ENCODE measurements at regions not wholly inside any gene's neighbourhood (a gene's known extent, or its start where the extent isn't known, plus 50 kb on each side); places are given as distances from the start of the nearest gene placed in this dataset.
A peak's percentile ranks its signal among the peaks of the same experiment; 100 is the strongest.
"Not testable (repeated sequence)": the region's sequence is repeated elsewhere in the genome, so short reads cannot be mapped to it uniquely, and the experiment has no call there.

GRCh38 chr3:69688400-69688799 lies 50.9 kb upstream of the MITF start:
- no peak for DNase-seq (ENCODE audit: low spot score)

GRCh38 chr3:69687641-69688040 lies 51.6 kb upstream of the MITF start:
- no peak for DNase-seq (ENCODE audit: low spot score)
- FAIRE-seq, result no peak

More at GRCh38 chr3:69688400-69688799, 50.9 kb upstream of the MITF start:
- no peak for FAIRE-seq

- FAIRE-seq (peak; percentile 16), DNase-seq (ENCODE audit: low spot score) (no peak)
Observed at GRCh38 chr3:69686056-69686455, 53.2 kb upstream of the MITF start.

- FAIRE-seq (no peak), DNase-seq (ENCODE audit: low spot score) (no peak)
Observed at GRCh38 chr3:69684309-69684961, 54.8 kb upstream of the MITF start.

GRCh38 chr3:69683082-69683806 lies 56.0 kb upstream of the MITF start:
- DNase-seq (ENCODE audit: low spot score), result no peak
- no peak for FAIRE-seq

- FAIRE-seq; DNase-seq (ENCODE audit: low spot score): not testable (repeated sequence)
Observed at GRCh38 chr3:69677456-69677855, 61.8 kb upstream of the MITF start.

GRCh38 chr3:69675786-69676530 lies 63.3 kb upstream of the MITF start:
- DNase-seq (ENCODE audit: low spot score), result no peak

DNA sequence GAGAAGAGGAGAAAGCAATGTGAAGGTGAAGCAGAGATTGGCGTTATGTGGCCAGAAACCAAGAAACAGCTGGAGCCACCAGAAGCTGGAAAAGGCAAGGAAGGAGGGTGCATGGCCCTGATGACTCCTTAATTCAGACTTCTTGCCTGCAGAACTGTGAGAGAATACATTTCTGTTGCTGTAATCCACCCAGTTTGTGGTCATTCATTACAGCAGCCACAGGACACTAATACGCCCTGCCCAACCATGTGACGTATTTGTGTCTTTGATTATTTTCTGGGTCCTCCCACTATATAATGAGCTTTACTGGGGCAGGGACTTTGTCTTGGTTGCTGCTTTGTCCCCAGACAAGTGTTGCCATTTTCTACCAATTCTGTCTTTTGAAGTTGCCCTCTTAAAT lies 64.5 kb upstream of the MITF start:
- FAIRE-seq, result no peak
- no peak for DNase-seq (ENCODE audit: low spot score)

More at GRCh38 chr3:69675786-69676530, 63.3 kb upstream of the MITF start:
- FAIRE-seq, result no peak

GRCh38 chr3:69671082-69671952 lies 67.9 kb upstream of the MITF start:
- DNase-seq (ENCODE audit: low spot score) (peak; percentile 11), FAIRE-seq (peak; percentile 66)

DNA sequence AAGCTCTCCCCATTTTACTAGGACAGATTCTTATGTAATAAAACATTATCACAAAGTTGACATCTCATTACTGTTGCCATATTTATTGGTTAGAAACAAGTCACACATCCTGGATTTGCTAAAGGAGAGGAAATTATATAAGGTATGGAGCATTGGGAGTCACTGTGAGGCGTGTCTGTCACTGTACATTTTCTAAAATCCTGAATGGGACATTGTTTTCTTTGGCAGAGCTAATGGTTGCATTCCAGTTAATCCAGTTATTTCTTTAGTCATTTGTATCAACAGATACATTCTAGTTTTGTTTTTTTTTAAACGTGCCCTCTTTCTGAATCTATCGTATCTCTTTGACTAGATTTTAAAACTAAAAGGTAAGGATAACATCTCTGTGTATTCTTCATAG lies 70.2 kb upstream of the MITF start:
- FAIRE-seq (no peak), DNase-seq (ENCODE audit: low spot score) (no peak)

DNA sequence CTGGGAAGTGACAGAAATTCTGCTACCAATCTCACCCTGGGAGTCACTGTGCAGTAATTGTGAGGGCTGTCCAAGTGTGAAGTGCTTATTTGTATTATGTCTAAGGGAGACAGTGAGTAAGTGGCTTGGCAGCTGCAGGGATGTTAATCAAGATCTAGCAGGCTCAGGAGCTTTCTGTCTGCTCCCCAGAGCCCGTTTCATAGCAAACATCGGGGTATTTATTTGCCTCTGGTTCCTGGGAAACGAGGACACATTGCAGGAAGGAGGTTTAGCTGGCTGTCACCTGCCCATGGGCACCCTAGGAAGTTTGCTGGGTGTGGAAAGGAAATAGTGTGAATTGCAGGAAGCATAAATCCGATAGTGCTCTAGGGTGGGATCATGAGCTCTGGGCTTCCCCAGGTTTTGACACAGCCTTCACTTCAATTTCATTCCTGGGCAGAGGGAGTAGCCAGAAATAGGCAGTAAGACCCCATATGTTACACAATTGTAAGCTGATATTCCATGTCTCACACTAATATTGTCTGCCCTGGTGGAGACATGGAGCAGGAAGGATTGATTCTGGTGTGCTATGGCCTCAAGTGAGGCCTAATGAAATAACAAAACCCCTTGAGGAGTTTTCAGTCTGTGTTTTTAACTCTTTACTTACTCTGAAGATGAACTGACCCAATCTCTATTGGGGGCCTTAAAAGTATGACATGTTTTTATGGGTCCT lies 74.1 kb upstream of the MITF start:
- DNase-seq (ENCODE audit: low spot score), result no peak
- no peak for FAIRE-seq

- no peak for FAIRE-seq
Observed at GRCh38 chr3:69660631-69661030, 78.6 kb upstream of the MITF start.

GRCh38 chr3:69659180-69659910 lies 79.9 kb upstream of the MITF start:
- FAIRE-seq, result no peak
- no peak for DNase-seq (ENCODE audit: low spot score)

More at GRCh38 chr3:69660631-69661030, 78.6 kb upstream of the MITF start:
- no peak for DNase-seq (ENCODE audit: low spot score)

DNA sequence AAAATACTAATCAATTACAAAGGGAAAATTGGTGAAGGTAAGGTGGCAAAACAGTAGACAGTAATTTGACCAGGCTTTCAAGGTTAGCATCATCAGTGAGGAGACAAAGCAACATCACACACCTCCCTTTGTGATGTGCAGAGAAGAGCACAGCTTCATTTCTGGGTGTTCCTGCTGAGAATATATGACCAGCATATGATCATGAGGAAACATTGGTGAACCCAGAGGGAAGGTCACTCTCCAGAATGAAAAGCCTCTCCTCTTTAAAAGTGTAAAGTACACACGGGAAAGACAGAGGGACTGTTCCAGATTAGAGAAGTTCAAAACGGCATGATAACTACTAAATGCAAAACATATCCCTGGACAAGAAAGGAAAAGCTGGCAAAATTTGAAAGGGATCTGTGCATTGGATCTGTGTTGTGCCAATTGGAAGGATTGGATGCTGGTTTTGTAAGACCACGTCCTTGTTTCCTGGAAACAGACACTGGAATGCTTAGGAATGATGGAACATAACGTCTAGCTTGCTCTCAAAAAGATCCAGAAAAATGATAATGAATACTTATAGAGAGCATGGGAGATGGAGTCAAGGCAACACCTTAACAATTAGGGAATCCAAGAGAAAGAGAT lies 80.6 kb upstream of the MITF start:
- DNase-seq (ENCODE audit: low spot score), result no peak
- FAIRE-seq, result no peak

DNA sequence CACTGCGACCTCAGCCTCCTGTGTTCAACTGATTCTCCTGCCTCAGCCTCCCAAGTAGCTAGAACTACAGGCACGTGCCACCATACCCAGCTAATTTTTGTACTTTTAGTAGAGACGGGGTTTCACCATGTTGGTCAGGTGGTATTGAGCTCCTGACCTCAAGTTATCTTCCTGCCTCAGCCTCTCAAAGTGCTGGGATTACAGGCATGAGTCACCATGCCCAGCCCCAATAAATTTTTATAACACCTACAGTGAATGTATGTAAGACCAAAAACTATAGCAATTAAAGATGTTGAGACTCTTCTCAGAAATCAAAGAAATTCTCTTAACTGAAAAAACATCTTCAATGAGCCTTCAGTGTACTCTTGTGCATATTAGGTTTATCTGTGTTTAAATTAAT lies 82.2 kb upstream of the MITF start:
- FAIRE-seq; DNase-seq (ENCODE audit: low spot score): not testable (repeated sequence)

DNA sequence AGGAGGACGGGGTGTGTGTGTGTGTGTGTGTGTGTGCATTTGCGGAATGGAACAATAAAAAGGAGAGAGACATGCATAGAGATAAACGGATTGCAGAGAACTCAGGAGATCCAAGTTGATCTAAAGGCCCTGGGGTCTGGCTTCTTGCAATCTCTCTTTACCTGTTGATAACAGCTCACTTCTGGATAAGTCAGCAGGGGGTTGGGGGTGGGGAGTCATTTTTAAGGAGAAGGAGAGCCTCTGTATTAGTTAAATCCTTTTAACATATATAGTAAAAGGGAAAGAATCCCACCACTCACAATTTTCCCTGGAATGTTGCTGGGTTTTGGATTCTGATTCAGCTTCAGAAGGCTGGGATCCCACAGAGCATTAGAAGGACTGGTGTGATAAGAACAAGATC lies 87.5 kb upstream of the MITF start:
- DNase-seq (ENCODE audit: low spot score), result no peak

DNA sequence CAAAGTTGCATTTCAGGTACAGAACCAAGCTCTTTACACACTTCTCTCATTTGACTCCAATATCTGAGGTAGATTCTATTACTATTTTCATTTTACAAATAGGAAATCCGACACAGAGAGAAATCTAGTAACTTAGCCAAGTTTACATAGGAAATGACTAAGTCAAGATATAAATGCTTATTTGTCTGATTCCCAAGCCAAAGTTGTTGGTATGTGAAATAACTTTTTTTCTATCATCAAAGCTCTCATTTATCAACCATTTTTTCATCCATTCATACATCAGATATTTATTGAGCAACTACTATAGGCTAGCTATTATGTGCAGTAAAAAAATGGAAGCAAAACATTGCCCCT lies 89.2 kb upstream of the MITF start:
- FAIRE-seq (no peak), DNase-seq (ENCODE audit: low spot score) (no peak)

More for the DNA sequence above, 87.5 kb upstream of the MITF start:
- FAIRE-seq, result no peak

- FAIRE-seq, result no peak
- DNase-seq (ENCODE audit: low spot score), result no peak
Observed at GRCh38 chr3:69649120-69650065, 89.9 kb upstream of the MITF start.
